ENCODE measurements at regions not wholly inside any gene's neighbourhood (a gene's known extent, or its start where the extent isn't known, plus 50 kb on each side); places are given as distances from the start of the nearest gene placed in this dataset.
"Not testable (repeated sequence)": the region's sequence is repeated elsewhere in the genome, so short reads cannot be mapped to it uniquely, and the experiment has no call there.

DNA sequence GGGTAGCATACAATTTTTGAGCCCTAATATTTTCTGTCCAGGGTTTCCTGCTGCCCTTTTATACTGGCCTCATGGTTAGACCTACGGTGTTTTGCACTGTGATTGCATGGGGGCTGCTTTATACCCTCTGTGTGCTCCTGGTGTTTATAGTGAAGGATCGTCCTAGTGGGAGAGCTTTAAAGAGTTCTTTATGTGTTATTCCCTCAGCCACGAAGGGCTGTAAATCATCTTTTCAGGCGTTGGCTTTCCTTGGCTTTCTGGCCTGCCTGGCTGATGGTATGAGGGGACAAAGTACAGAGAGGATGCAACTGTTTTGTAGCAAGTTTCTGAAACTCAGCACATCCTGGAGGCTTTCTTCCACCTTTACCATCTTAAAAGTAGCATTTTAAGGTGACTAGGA is 464.3 kb downstream of the EPM2A start:
- no peak for DNase-seq

DNA sequence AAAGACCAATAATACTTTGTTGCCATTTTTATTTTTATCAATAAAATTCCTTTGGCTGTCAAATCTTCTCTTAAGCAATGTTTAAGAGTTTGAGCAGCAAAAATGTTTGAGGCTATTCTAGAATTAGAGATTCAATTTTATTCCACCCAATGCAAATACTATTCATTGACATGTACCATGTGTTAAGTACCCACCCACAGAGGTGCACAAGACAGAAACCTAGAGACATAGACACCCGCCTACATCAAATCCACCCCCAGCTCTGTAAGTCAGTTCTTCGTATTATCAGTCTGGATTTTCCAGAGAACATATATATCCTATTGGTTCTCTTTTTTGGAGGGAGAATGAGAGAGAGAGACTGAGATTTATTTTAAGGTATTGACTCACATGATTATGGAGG is 463.7 kb downstream of the EPM2A start:
- no peak for DNase-seq

- DNase-seq: no peak
Observed at GRCh38 chr6:145272246-145272645, 463.1 kb downstream of the EPM2A start.

DNA sequence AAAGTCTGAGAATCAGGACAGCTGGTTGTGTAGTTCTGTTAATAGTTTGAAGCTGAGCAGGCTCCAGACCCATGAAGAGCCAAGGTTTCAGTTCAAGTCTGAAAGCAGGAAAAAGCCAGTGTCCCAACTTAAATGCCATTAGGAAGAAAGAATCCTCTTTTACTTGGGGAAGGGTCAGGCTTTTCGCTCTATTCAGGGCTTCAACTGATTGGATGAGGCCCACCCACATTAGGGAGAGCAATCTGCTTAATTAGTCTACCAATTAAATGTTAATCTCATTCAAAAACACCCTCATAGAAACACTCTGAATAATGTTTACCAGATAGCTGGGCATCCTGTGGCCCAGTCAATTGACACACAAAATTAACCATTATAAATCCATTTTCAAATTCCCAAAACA is 462.2 kb downstream of the EPM2A start:
- no peak for DNase-seq

- no peak for DNase-seq
Observed at GRCh38 chr6:145274083-145274482, 461.2 kb downstream of the EPM2A start.

DNA sequence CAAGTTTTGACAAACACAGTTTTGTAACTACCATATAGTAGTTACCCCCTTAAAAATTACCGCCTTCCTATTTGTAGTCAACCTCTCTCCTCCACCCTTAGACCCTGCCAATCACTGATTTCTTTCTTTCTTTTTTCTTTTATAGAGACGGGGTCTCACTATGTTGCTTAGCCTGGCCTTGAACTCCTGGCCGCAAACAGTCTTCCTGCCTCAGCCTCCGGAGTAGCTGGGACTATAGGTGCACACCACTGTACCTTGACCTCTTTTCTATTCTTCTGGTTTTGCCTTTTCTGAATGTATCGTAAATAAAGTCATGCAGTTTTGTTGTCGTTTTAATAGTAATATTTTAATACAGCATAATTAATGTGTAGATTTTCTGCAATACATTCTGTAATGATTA is 460.3 kb downstream of the EPM2A start:
- no peak for DNase-seq

DNA sequence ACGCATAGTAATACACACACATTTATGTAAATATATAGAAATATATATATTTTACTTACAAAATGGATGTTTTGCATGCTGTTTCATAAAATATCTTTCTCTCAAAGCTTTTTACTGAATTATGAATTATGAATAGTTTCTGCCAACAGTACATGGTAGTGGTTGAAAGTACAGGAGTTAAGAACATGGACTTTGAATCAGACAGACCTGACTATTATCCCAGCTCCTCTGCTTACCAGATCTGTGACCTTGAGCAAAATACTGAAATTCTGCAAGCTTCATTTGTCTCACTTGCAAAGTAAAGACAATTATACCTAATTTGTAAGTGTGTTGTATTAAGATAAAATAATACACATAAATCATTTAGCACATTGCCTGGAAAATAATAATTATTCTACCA is 459.5 kb downstream of the EPM2A start:
- DNase-seq: no peak

DNA sequence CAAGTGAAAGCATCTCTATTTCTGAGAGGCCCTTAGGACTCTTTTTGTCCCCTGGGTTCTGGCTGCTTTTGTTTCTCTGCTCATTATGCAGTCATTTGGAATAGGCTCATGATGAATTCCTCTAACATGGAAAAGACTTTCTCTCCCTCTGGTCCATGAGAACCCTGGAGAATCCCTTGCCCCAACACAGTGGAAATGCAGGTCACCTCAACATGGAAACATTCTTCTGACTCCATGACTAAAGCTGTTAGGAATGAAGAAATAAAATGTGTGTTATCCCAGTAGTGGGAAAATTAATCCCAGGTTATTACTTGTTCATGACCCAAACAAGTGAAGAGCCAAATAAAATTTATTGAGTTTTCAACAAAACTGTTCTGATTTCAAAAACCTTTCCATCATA is 458.6 kb downstream of the EPM2A start:
- no peak for DNase-seq

DNA sequence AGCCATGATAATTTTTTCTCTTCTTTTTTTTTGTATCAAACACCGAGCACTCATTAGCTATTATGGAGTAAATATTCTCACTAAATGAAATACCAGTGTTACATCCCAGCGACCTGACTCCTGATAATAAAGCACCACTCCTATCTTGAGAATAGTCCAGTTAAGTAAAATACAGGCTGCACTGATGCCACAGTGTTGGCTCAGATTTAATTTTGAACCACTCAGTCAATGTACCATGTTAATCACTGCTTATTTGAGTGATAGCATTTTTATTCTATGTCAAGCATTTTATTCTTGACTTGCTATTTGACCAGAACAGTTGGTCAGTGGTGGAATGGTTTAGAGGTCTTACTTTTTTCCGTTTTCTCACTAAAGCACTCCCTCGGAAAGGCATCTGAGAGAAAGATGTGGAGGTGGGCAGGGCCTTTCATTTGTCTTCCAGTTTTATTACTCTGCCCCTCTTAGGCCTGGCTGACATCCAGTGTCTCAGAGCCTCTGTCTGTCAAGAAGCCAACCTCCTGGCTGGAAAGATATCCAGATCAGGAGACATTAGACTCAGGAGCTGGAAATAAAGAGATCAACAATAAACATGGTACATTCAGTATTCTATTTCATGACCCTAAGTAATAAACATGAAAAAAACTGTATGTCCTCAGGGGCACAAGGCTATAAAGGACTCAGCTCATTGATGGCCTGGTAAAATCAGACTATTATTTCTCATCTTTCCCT is 457.8 kb downstream of the EPM2A start:
- DNase-seq: no peak

GRCh38 chr6:145278163-145278807 is 457.0 kb downstream of the EPM2A start:
- DNase-seq: no peak

DNA sequence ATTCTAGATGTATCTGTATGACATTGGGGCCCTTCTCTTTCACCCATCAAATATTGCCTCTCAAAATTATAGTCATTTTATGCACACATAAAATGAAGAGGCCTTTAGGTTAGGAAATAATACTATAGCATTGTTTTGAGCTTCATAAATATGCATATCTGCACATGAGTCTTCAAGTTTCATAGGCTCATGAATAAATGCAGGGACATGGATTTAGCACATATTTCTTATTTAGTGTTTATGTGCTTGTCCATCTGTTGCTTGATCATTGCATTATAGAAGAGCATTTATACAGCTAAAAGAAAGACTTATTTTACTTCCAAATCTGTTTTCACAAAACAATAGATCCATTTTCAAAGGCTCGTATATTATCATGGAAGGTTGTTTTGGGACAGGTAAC is 455.8 kb downstream of the EPM2A start:
- DNase-seq: no peak

- DNase-seq: no peak
Observed at GRCh38 chr6:145279993-145280392, 455.3 kb downstream of the EPM2A start.

GRCh38 chr6:145283209-145283608 is 452.1 kb downstream of the EPM2A start:
- not testable (repeated sequence) for DNase-seq

DNA sequence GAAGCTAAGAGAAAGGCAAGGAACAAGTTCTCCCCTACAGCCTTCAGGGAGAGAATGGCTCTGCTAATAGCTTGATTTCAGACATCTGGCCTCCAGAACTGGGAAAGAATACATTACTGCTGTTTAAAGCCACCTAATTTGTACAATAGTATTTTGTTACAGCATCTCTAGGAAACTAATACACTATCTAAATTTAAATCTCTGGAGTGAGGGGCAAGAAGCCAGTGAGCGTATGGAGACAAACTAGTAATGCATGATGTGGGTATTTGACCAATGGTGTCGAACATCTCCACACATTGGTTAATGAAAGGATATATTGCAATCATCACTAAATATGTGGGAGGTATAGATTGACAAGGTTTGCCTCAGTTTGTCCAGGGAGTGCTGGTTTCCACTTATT is 451.5 kb downstream of the EPM2A start:
- DNase-seq: no peak

- DNase-seq: no peak
Observed at GRCh38 chr6:145286916-145287315, 448.4 kb downstream of the EPM2A start.

DNA sequence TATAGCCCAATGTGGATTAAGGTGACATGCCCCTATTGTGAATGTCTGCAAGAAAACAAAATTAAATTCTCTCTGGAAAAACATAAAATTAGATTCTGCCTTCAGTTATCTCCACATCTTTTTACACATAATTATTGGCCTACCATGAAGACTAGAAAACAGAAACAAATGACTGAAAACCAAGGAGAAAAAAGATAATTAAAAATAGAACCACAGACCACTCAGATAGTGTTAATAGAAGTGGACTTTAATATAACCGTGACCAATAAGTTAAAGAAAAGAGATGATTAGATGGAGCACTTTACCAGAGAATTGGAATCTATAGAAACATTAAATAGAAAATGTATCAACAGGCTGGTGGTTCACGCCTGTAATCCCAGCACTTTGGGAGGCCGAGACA is 445.7 kb downstream of the EPM2A start:
- DNase-seq: no peak

GRCh38 chr6:145290122-145290521 is 445.2 kb downstream of the EPM2A start:
- no peak for DNase-seq

DNA sequence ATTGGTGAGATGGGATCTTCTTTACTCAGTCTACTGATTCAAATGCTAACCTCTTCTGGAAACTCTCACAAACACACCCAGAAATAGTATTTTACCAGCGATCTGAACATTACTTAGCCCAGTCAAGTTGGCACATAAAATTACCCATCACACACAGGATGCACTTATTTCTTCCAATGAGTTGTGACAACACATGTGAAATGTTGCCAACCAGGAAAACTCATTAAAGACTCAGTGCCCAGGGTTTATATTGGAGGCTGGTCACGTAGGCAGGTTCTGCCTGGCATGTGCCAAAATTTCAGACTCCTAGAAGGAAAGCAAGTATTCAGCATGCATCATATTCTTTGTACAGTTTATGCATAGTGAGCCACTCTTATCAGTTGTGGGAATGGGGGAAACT is 443.3 kb downstream of the EPM2A start:
- no peak for DNase-seq

DNA sequence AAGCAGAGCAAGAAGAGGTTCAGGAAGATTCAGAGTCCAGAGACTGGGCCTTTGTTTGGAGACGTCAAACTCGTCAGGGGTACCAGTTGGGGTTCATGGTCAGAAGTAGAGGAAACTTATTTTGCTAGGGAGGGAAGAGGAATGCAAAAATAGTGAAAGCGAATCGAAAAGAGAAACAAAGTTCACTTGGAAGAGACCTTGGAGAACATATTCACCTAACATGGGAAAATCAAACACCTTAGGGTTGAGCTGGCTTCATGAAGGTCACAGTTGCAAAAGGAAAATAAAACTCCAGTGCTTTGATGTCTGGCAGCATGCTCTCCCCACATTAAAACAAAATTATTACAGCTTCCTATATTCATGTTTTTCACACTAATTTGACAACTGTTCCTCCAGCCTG is 440.4 kb downstream of the EPM2A start:
- DNase-seq: no peak

DNA sequence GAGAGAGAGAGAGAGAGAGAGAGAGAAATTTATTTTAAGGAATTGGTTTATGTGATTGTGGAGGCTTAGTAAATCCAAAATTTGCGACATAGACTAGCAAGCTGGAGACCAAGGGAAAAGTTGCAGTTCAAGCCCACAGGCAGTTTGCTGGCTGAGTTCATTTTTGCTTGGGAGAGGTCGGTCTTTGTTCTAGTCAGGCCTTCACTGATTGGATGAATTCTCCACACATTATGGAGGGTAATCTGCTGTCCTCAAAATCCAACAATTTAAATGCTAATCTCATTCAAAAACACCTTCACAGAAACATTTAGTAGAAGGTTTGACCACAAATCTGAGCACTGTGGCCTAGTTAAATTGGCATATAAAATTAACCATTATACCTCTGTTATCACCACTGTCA is 439.6 kb downstream of the EPM2A start:
- no peak for DNase-seq

- DNase-seq: no peak
Observed at GRCh38 chr6:145305670-145306069, 429.6 kb downstream of the EPM2A start.

- no peak for DNase-seq
Observed at GRCh38 chr6:145306489-145306888, 428.8 kb downstream of the EPM2A start.

- DNase-seq: no peak
Observed at GRCh38 chr6:145309842-145310535, 425.3 kb downstream of the EPM2A start.

GRCh38 chr6:145312481-145312880 is 422.8 kb downstream of the EPM2A start:
- DNase-seq: no peak

Measured in islet precursor cell (in vitro differentiated cells).